Liver (tissue), 8 donors: ENCODE measurements at regions not wholly inside any gene's neighbourhood (a gene's known extent, or its start where the extent isn't known, plus 50 kb on each side); places are given as distances from the start of the nearest gene placed in this dataset.

ENCODE experiments used
- DNase-seq: peaks from one replicate; pipeline ENCODE4 v3.0.0-alpha.2; 2017; ENCODE audit warnings: low spot score
- H3K27ac ChIP-seq, 2 donors: one replicate each; pipeline ENCODE4 v1.7.0; 2013; ENCODE audit warnings: inconsistent platforms in 2 of 2, low read length in 2 of 2, control low read depth in 1 of 2, low read depth in 1 of 2, mild to moderate bottlenecking in 1 of 2
- H3K27me3 ChIP-seq, 4 donors: one replicate each; pipeline versions ENCODE4 v1.6.1 to v1.7.0; 2013; ENCODE audit warnings: low read length in 3 of 4, inconsistent platforms in 1 of 4, mild to moderate bottlenecking in 1 of 4, moderate library complexity in 1 of 4; ENCODE audit not compliant: control insufficient read depth in 4 of 4, insufficient read depth in 4 of 4
- H3K36me3 ChIP-seq, 4 donors: one replicate each; pipeline versions ENCODE4 v1.6.1 to v1.7.0; 2013; ENCODE audit warnings: low read length in 3 of 4, mild to moderate bottlenecking in 3 of 4, low read depth in 1 of 4, moderate library complexity in 1 of 4; ENCODE audit not compliant: control insufficient read depth in 4 of 4, insufficient read depth in 3 of 4
- H3K4me1 ChIP-seq, 4 donors: one replicate each; pipeline versions ENCODE4 v1.6.1 to v1.7.0; 2013; ENCODE audit warnings: low read length in 3 of 4, mild to moderate bottlenecking in 3 of 4, moderate library complexity in 1 of 4; ENCODE audit not compliant: control insufficient read depth in 4 of 4, insufficient read depth in 4 of 4
- H3K4me3 ChIP-seq, 3 donors: one replicate each; pipeline versions ENCODE4 v1.6.1 to v1.7.0; 2013; ENCODE audit warnings: low read length in 3 of 3, control low read depth in 1 of 3, low read depth in 1 of 3, mild to moderate bottlenecking in 1 of 3
- H3K9ac ChIP-seq, 2 donors: one replicate each; pipeline ENCODE4 v1.7.0; 2013; ENCODE audit warnings: low read length in 2 of 2, mild to moderate bottlenecking in 2 of 2, moderate library complexity in 2 of 2, control low read depth in 1 of 2, low read depth in 1 of 2
- H3K9me3 ChIP-seq, 4 donors: one replicate each; pipeline versions ENCODE4 v1.6.1 to v1.7.0; 2013; ENCODE audit warnings: low read length in 3 of 4; ENCODE audit not compliant: control insufficient read depth in 4 of 4
- CTCF ChIP-seq: fragments of 150-350 bp; IDR thresholded peaks from 2 replicates; pipeline ENCODE4 v1.5.1; 2017; ENCODE audit warnings: improper control_type of control experiment, low read depth, low read length; ENCODE audit not compliant: missing input control
- EGR1 ChIP-seq, 2 donors: IDR thresholded peaks; 2 replicates each; pipeline ENCODE4 v1.6.1; 2016 to 2018; ENCODE audit warnings: antibody characterized with exemption in 2 of 2, low read depth in 2 of 2
- FOXA1 ChIP-seq: IDR thresholded peaks from 2 replicates; pipeline ENCODE4 v1.6.1; 2016; ENCODE audit warnings: antibody characterized with exemption
- FOXA2 ChIP-seq: IDR thresholded peaks from 2 replicates; pipeline ENCODE4 v1.6.1; 2016; ENCODE audit warnings: antibody characterized with exemption
- GABPA ChIP-seq, 2 donors: IDR thresholded peaks in 1 of 2; conservative IDR thresholded peaks in 1 of 2; 2 replicates each; pipeline ENCODE4 v1.6.1; 2016; ENCODE audit warnings: antibody characterized with exemption in 2 of 2, mild to moderate bottlenecking in 1 of 2, moderate library complexity in 1 of 2
- HNF4A ChIP-seq, 2 donors: conservative IDR thresholded peaks; 2 replicates each; pipeline ENCODE4 v1.6.1; 2016; ENCODE audit warnings: antibody characterized with exemption in 2 of 2, mild to moderate bottlenecking in 2 of 2
- HNF4G ChIP-seq: IDR thresholded peaks from 2 replicates; pipeline ENCODE4 v1.6.1; 2016; ENCODE audit warnings: antibody characterized with exemption
- JUND ChIP-seq, 2 donors: IDR thresholded peaks; 2 replicates each; pipeline ENCODE4 v1.6.1; 2016; ENCODE audit warnings: antibody characterized with exemption in 2 of 2
- NR2F2 ChIP-seq: IDR thresholded peaks from 2 replicates; pipeline ENCODE4 v1.6.1; 2016; ENCODE audit warnings: antibody characterized with exemption
- RAD21 ChIP-seq, 2 donors: IDR thresholded peaks; 2 replicates each; pipeline ENCODE4 v1.6.1; 2016; ENCODE audit warnings: antibody characterized with exemption in 2 of 2, mild to moderate bottlenecking in 2 of 2
- RXRA ChIP-seq, 2 donors: IDR thresholded peaks; 2 replicates each; pipeline ENCODE4 v1.6.1; 2017 to 2018; ENCODE audit warnings: antibody characterized with exemption in 2 of 2, mild to moderate bottlenecking in 1 of 2
- SP1 ChIP-seq: IDR thresholded peaks from 2 replicates; pipeline ENCODE4 v1.6.1; 2018; ENCODE audit warnings: antibody characterized with exemption, mild to moderate bottlenecking
- TAF1 ChIP-seq: conservative IDR thresholded peaks from 2 replicates; pipeline ENCODE4 v1.6.1; 2016; ENCODE audit warnings: antibody characterized with exemption, mild to moderate bottlenecking
- YY1 ChIP-seq: IDR thresholded peaks from 2 replicates; pipeline ENCODE4 v1.6.1; 2016; ENCODE audit warnings: antibody characterized with exemption, mild to moderate bottlenecking
- WGBS: extraction: QIAGEN DNeasy Blood & Tissue Kit; methylation state at CpG from one replicate; pipeline ENCODE4 v1.1.7; 2013; 5-methylcytosine and 5-hydroxymethylcytosine counted together
- TF ChIP-seq, protein P1 (sequence below): IDR thresholded peaks from 2 replicates; pipeline ENCODE4 v1.6.1; 2016; ENCODE audit warnings: antibody characterized with exemption
- TF ChIP-seq, protein P2 (sequence below): IDR thresholded peaks from 2 replicates; pipeline ENCODE4 v1.6.1; 2016; ENCODE audit warnings: antibody characterized with exemption
- TF ChIP-seq, protein P3 (sequence below): IDR thresholded peaks from 2 replicates; pipeline ENCODE4 v1.6.1; 2016; ENCODE audit warnings: antibody characterized with exemption, mild to moderate bottlenecking
- TF ChIP-seq, protein P4 (sequence below): IDR thresholded peaks from 2 replicates; pipeline ENCODE4 v1.6.1; 2016; ENCODE audit warnings: antibody characterized with exemption
- donor health status: healthy.
- donor health status: healthy.
- donor health status: healthy.
- donor health status: healthy.
- donor health status: healthy.

GRCh38 chr21:15141261-15141970 lies 76.6 kb upstream of the NRIP1 start:
- peak overlapping the region in 1 of 3 donors; percentile 3 for H3K4me3 ChIP-seq
- DNase-seq = no peak

More at GRCh38 chr21:15141261-15141970, 76.6 kb upstream of the NRIP1 start:
- no peak overlapping the region for H3K9ac ChIP-seq
- H3K27me3 ChIP-seq = no peaks in the 10 kb centered on the region
- TF ChIP-seq NR2F2 (no peak), RXRA (IDR thresholded peaks at IDR 0.05) (peak; percentile 40 to 44), FOXA2 (no peak), GABPA (IDR thresholded peaks at IDR 0.05 in 1 of 2, conservative IDR thresholded peaks at IDR 0.05 in 1 of 2) (no peak), FOXA1 (no peak), HNF4G (peak; percentile 16), CTCF (no peak), SP1 (peak; percentile 47), JUND (IDR thresholded peaks at IDR 0.05) (no peak), TAF1 (no peak), EGR1 (IDR thresholded peaks at IDR 0.05; ENCODE audit: low read depth in 2 of 2) (no peak), RAD21 (IDR thresholded peaks at IDR 0.05) (peak in 1 of 2 donors; percentile 64), HNF4A (conservative IDR thresholded peaks at IDR 0.05) (peak; percentile 56 to 69), YY1 (no peak)
- TF ChIP-seq, protein P1, sequence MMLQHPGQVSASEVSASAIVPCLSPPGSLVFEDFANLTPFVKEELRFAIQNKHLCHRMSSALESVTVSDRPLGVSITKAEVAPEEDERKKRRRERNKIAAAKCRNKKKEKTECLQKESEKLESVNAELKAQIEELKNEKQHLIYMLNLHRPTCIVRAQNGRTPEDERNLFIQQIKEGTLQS = no peak
- TF ChIP-seq, protein P2, sequence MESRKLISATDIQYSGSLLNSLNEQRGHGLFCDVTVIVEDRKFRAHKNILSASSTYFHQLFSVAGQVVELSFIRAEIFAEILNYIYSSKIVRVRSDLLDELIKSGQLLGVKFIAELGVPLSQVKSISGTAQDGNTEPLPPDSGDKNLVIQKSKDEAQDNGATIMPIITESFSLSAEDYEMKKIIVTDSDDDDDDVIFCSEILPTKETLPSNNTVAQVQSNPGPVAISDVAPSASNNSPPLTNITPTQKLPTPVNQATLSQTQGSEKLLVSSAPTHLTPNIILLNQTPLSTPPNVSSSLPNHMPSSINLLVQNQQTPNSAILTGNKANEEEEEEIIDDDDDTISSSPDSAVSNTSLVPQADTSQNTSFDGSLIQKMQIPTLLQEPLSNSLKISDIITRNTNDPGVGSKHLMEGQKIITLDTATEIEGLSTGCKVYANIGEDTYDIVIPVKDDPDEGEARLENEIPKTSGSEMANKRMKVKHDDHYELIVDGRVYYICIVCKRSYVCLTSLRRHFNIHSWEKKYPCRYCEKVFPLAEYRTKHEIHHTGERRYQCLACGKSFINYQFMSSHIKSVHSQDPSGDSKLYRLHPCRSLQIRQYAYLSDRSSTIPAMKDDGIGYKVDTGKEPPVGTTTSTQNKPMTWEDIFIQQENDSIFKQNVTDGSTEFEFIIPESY = no peak
- TF ChIP-seq, protein P3, sequence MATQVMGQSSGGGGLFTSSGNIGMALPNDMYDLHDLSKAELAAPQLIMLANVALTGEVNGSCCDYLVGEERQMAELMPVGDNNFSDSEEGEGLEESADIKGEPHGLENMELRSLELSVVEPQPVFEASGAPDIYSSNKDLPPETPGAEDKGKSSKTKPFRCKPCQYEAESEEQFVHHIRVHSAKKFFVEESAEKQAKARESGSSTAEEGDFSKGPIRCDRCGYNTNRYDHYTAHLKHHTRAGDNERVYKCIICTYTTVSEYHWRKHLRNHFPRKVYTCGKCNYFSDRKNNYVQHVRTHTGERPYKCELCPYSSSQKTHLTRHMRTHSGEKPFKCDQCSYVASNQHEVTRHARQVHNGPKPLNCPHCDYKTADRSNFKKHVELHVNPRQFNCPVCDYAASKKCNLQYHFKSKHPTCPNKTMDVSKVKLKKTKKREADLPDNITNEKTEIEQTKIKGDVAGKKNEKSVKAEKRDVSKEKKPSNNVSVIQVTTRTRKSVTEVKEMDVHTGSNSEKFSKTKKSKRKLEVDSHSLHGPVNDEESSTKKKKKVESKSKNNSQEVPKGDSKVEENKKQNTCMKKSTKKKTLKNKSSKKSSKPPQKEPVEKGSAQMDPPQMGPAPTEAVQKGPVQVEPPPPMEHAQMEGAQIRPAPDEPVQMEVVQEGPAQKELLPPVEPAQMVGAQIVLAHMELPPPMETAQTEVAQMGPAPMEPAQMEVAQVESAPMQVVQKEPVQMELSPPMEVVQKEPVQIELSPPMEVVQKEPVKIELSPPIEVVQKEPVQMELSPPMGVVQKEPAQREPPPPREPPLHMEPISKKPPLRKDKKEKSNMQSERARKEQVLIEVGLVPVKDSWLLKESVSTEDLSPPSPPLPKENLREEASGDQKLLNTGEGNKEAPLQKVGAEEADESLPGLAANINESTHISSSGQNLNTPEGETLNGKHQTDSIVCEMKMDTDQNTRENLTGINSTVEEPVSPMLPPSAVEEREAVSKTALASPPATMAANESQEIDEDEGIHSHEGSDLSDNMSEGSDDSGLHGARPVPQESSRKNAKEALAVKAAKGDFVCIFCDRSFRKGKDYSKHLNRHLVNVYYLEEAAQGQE = no peak
- TF ChIP-seq, protein P4, sequence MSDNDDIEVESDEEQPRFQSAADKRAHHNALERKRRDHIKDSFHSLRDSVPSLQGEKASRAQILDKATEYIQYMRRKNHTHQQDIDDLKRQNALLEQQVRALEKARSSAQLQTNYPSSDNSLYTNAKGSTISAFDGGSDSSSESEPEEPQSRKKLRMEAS = no peak
- H3K36me3 ChIP-seq = no peaks in the 10 kb centered on the region
- H3K9me3 ChIP-seq = no peaks in the 10 kb centered on the region
- peaks cover 10 to 58% (median 39%) of the 10 kb centered on the region in 4 donors for H3K4me1 ChIP-seq
- peak overlapping the region; percentile 33 to 61 for H3K27ac ChIP-seq
- WGBS = 23% methylated on average over 8 of the region's 8 CpGs
